KMS-11 (cell line): ENCODE measurements at regions not wholly inside any gene's neighbourhood (a gene's known extent, or its start where the extent isn't known, plus 50 kb on each side); places are given as distances from the start of the nearest gene placed in this dataset.

Source experiments
- H2AFZ ChIP-seq: fragments of 200-600 bp; sonication (generic); 2 replicates; pipeline ENCODE4 v1.6.1; 2016; ENCODE audit warnings: antibody characterized with exemption, mixed run types, low read depth
- H3K27ac ChIP-seq: fragments of 200-600 bp; sonication (generic); 2 replicates; pipeline ENCODE4 v1.6.1; 2016; ENCODE audit warnings: mild to moderate bottlenecking, mixed run types
- H3K27me3 ChIP-seq: fragments of 200-600 bp; sonication (generic); 2 replicates; pipeline ENCODE4 v1.6.1; 2017; ENCODE audit warnings: mild to moderate bottlenecking, low read depth, mixed run types, moderate library complexity; ENCODE audit not compliant: insufficient read depth
- H3K36me3 ChIP-seq: fragments of 200-600 bp; sonication (generic); 2 replicates; pipeline ENCODE4 v1.6.1; 2017; ENCODE audit warnings: mild to moderate bottlenecking, mixed run types; ENCODE audit not compliant: insufficient read depth
- H3K4me1 ChIP-seq: fragments of 200-600 bp; sonication (generic); 2 replicates; pipeline ENCODE4 v1.6.1; 2016; ENCODE audit warnings: mild to moderate bottlenecking, low read depth, mixed run types; ENCODE audit not compliant: poor library complexity, severe bottlenecking
- H3K4me2 ChIP-seq: fragments of 200-600 bp; sonication (generic); 2 replicates; pipeline ENCODE4 v1.7.0; 2016; ENCODE audit warnings: mild to moderate bottlenecking, mixed run types
- H3K4me3 ChIP-seq: fragments of 200-600 bp; sonication (generic); IDR thresholded peaks from 2 replicates; pipeline ENCODE4 v1.6.1; 2017; ENCODE audit warnings: low read depth, low read length, mixed read lengths; ENCODE audit not compliant: insufficient read depth
- H3K79me2 ChIP-seq: fragments of 200-600 bp; sonication (generic); 2 replicates; pipeline ENCODE4 v1.6.1; 2016; ENCODE audit warnings: low read depth, mixed run types; ENCODE audit not compliant: insufficient read depth
- H3K9ac ChIP-seq: fragments of 200-600 bp; sonication (generic); 2 replicates; pipeline ENCODE4 v1.6.1; 2016; ENCODE audit warnings: mild to moderate bottlenecking, mixed run types
- H4K20me1 ChIP-seq: fragments of 200-600 bp; sonication (generic); 2 replicates; pipeline ENCODE4 v1.6.1; 2016; ENCODE audit warnings: mild to moderate bottlenecking, mixed run types; ENCODE audit not compliant: insufficient read depth
- CTCF ChIP-seq: fragments of 200-600 bp; sonication (generic); conservative IDR thresholded peaks from 2 replicates; pipeline ENCODE4 v1.6.1; 2017; ENCODE audit warnings: low read depth, mild to moderate bottlenecking, antibody characterized with exemption, low read length, moderate library complexity, mixed read lengths

- Histone ChIP-seq H3K27me3 (no peaks in the 10 kb centered on the region), H3K9ac (no peak overlapping the region), H3K27ac (no peak overlapping the region), H3K36me3 (no peaks in the 10 kb centered on the region), H3K4me2 (no peak overlapping the region), H4K20me1 (no peaks in the 10 kb centered on the region), H3K4me3 (no peak overlapping the region), H2AFZ (no peak overlapping the region), H3K4me1 (no peaks in the 10 kb centered on the region), H3K79me2 (no peaks in the 10 kb centered on the region)
- no peak for TF ChIP-seq CTCF
Measured at GRCh38 chr4:18751083-18751482, 729.5 kb upstream of the LCORL start.

- Histone ChIP-seq H3K4me3 (no peak overlapping the region), H4K20me1 (no peaks in the 10 kb centered on the region), H2AFZ (no peak overlapping the region), H3K27me3 (no peaks in the 10 kb centered on the region), H3K4me2 (no peak overlapping the region), H3K27ac (no peak overlapping the region), H3K4me1 (no peaks in the 10 kb centered on the region), H3K9ac (no peak overlapping the region), H3K36me3 (no peaks in the 10 kb centered on the region), H3K79me2 (no peaks in the 10 kb centered on the region)
- no peak for TF ChIP-seq CTCF
Measured at GRCh38 chr4:18749391-18749790, 727.8 kb upstream of the LCORL start.

GRCh38 chr4:18736551-18736950 lies 715.0 kb upstream of the LCORL start:
- no peak overlapping the region for H3K27ac ChIP-seq
- no peaks in the 10 kb centered on the region for H3K4me1 ChIP-seq
- no peak overlapping the region for H3K9ac ChIP-seq
- no peaks in the 10 kb centered on the region for H3K27me3 ChIP-seq
- no peak overlapping the region for H3K4me2 ChIP-seq
- no peak overlapping the region for H3K4me3 ChIP-seq
- no peak overlapping the region for H2AFZ ChIP-seq
- H3K79me2 ChIP-seq = no peaks in the 10 kb centered on the region
- H3K36me3 ChIP-seq = no peaks in the 10 kb centered on the region
- no peaks in the 10 kb centered on the region for H4K20me1 ChIP-seq
- TF ChIP-seq CTCF = no peak

- Histone ChIP-seq H3K4me3 (no peak overlapping the region), H3K27ac (no peak overlapping the region), H3K36me3 (no peaks in the 10 kb centered on the region), H3K4me2 (no peak overlapping the region), H3K79me2 (no peaks in the 10 kb centered on the region), H3K4me1 (no peaks in the 10 kb centered on the region), H3K9ac (no peak overlapping the region), H2AFZ (no peak overlapping the region), H3K27me3 (no peaks in the 10 kb centered on the region), H4K20me1 (no peaks in the 10 kb centered on the region)
- no peak for TF ChIP-seq CTCF
Measured at GRCh38 chr4:18735740-18736268, 714.2 kb upstream of the LCORL start.
